ENCODE measurements at regions not wholly inside any gene's neighbourhood (a gene's known extent, or its start where the extent isn't known, plus 50 kb on each side); places are given as distances from the start of the nearest gene placed in this dataset.

DNA sequence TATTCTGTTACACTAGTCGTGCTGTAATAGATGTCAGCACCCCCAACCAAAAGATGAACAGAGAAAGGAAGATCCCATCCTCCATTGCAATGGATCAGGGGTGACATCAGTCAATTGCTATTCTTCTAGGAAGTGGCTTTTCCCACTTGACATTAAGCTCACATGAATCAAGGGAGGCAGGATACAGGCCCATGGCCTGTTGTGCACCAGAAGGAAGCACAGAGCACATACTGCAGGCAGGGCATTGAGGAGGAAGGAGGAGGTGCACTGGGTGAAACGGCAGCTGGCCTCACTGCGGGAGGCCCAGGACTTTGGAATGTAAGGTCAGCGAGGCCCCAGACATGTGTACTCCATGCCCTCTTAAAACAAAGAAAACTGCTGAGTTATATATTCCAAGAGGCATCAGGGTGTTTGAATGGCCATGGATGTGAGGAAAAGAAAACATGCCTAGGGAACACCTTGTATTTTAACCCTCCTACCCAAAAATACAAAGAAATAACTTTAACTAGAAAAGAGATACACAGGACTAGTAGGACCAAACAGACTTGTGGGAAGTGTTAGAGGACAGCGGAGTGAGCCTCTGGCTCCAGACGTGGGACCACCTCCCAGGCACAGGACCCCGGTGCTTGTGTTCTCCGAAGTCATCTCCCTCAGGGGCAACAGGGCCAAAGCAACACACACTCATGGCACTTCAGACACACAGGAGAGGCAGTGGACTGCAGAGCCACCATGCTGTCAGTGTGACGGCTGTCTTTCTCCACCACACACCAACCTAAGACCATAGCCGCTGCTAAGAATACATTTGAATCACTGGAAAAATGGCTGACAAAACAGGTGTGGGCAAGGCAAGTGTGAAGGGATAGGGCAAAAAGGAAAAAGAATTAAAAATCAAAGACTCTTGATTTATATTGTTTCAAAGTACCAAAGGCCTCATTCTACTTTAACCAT is 51.4 kb upstream of the RIOK3 start (continued):
- TF ChIP-seq, protein P1, sequence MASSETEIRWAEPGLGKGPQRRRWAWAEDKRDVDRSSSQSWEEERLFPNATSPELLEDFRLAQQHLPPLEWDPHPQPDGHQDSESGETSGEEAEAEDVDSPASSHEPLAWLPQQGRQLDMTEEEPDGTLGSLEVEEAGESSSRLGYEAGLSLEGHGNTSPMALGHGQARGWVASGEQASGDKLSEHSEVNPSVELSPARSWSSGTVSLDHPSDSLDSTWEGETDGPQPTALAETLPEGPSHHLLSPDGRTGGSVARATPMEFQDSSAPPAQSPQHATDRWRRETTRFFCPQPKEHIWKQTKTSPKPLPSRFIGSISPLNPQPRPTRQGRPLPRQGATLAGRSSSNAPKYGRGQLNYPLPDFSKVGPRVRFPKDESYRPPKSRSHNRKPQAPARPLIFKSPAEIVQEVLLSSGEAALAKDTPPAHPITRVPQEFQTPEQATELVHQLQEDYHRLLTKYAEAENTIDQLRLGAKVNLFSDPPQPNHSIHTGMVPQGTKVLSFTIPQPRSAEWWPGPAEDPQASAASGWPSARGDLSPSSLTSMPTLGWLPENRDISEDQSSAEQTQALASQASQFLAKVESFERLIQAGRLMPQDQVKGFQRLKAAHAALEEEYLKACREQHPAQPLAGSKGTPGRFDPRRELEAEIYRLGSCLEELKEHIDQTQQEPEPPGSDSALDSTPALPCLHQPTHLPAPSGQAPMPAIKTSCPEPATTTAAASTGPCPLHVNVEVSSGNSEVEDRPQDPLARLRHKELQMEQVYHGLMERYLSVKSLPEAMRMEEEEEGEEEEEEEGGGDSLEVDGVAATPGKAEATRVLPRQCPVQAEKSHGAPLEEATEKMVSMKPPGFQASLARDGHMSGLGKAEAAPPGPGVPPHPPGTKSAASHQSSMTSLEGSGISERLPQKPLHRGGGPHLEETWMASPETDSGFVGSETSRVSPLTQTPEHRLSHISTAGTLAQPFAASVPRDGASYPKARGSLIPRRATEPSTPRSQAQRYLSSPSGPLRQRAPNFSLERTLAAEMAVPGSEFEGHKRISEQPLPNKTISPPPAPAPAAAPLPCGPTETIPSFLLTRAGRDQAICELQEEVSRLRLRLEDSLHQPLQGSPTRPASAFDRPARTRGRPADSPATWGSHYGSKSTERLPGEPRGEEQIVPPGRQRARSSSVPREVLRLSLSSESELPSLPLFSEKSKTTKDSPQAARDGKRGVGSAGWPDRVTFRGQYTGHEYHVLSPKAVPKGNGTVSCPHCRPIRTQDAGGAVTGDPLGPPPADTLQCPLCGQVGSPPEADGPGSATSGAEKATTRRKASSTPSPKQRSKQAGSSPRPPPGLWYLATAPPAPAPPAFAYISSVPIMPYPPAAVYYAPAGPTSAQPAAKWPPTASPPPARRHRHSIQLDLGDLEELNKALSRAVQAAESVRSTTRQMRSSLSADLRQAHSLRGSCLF (CRISPR knock-in tag; IDR thresholded peaks at IDR 0.05; ENCODE audit: borderline replicate concordance): no peak
- TF ChIP-seq ZNF710 (CRISPR knock-in tag; IDR thresholded peaks at IDR 0.05; ENCODE audit: borderline replicate concordance) (no peak), GLMP (CRISPR knock-in tag; IDR thresholded peaks at IDR 0.05; ENCODE audit: borderline replicate concordance) (no peak), SNAPC4 (CRISPR knock-in tag; IDR thresholded peaks at IDR 0.05) (no peak), ZNF121 (CRISPR knock-in tag; IDR thresholded peaks at IDR 0.05) (no peak), AGO2 (optimal IDR thresholded peaks at IDR 0.05; ENCODE audit: low read depth, low read length) (no peak), ZNF781 (CRISPR knock-in tag; IDR thresholded peaks at IDR 0.05; ENCODE audit: borderline replicate concordance, not compliant biosample characterization) (no peak)
- TF ChIP-seq, protein P2, sequence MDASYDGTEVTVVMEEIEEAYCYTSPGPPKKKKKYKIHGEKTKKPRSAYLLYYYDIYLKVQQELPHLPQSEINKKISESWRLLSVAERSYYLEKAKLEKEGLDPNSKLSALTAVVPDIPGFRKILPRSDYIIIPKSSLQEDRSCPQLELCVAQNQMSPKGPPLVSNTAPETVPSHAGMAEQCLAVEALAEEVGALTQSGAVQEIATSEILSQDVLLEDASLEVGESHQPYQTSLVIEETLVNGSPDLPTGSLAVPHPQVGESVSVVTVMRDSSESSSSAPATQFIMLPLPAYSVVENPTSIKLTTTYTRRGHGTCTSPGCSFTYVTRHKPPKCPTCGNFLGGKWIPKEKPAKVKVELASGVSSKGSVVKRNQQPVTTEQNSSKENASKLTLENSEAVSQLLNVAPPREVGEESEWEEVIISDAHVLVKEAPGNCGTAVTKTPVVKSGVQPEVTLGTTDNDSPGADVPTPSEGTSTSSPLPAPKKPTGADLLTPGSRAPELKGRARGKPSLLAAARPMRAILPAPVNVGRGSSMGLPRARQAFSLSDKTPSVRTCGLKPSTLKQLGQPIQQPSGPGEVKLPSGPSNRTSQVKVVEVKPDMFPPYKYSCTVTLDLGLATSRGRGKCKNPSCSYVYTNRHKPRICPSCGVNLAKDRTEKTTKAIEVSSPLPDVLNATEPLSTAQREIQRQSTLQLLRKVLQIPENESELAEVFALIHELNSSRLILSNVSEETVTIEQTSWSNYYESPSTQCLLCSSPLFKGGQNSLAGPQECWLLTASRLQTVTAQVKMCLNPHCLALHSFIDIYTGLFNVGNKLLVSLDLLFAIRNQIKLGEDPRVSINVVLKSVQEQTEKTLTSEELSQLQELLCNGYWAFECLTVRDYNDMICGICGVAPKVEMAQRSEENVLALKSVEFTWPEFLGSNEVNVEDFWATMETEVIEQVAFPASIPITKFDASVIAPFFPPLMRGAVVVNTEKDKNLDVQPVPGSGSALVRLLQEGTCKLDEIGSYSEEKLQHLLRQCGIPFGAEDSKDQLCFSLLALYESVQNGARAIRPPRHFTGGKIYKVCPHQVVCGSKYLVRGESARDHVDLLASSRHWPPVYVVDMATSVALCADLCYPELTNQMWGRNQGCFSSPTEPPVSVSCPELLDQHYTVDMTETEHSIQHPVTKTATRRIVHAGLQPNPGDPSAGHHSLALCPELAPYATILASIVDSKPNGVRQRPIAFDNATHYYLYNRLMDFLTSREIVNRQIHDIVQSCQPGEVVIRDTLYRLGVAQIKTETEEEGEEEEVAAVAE (CRISPR knock-in tag; IDR thresholded peaks at IDR 0.05; ENCODE audit: borderline replicate concordance): 0 out of 2 replicates have a peak, but pooled peaks have one; percentile 40
